ENCODE measurements at regions not wholly inside any gene's neighbourhood (a gene's known extent, or its start where the extent isn't known, plus 50 kb on each side); places are given as distances from the start of the nearest gene placed in this dataset.
A peak's percentile ranks its signal among the peaks of the same experiment; 100 is the strongest.

- Histone ChIP-seq H3K9me3 (ENCODE audit: low read depth, low read length, poor library complexity, severe bottlenecking) (no peaks in the 10 kb centered on the region), H3K4me3 (ENCODE audit: low read depth, low read length, poor library complexity, severe bottlenecking) (no peak overlapping the region), H3K4me1 (ENCODE audit: insufficient read depth, low read length, poor library complexity, severe bottlenecking) (peaks cover 8% of the 10 kb centered on the region), H3K27me3 (replicated peaks; ENCODE audit: insufficient read depth, low read depth, low read length, poor library complexity) (no peaks in the 10 kb centered on the region), H3K27ac (ENCODE audit: low read depth, low read length, poor library complexity, severe bottlenecking) (no peak overlapping the region), H3K36me3 (ENCODE audit: insufficient read depth, low read length, poor library complexity, severe bottlenecking) (no peaks in the 10 kb centered on the region)
- TF ChIP-seq EZH2 (IDR thresholded peaks at IDR 0.05; ENCODE audit: borderline replicate concordance, low read depth, low read length, poor library complexity, severe bottlenecking) = no peak
- TF ChIP-seq CTCF (conservative IDR thresholded peaks at IDR 0.05; ENCODE audit: low read depth, low read length) = no peak
- BruUV-seq (replicated peaks) = no TSS peak
- DNase-seq (ENCODE audit: low spot score) = peak; percentile 48
- POLR2A ChIA-PET (ENCODE audit: low non-redundant PET) = no interaction called here
- CTCF ChIA-PET = interaction anchor here (0.6 kb wide), 1 partner anchor 124 kb away, joined by 4 read pairs; no protein-coding TSS in a partner anchor
- intact Hi-C loops (cut with micrococcal nuclease; ENCODE audit: unreplicated experiment) = no loop called here
Observed at GRCh38 chr5:68872088-68872839, 221.6 kb upstream of the SLC30A5 start.

DNA sequence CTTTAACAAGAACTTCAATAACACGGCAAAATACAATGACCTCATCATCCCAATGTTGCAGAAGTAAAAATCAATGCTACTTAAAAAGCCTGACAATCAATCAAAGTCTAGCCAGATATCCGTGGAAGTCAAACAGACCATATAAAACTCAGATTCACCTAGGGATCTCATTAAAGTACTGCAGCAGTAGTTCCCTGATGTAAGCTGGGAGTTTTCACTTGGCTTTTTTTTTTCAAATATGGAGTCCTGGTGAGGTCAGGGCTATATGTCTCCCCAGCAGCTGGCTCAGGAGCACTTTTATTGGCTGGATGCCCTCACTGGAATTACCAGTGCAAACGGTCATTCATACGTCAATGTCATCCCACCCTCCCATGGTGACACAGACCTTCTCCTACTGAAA, 220.6 kb upstream of the SLC30A5 start:
- DNase-seq (ENCODE audit: low spot score) = no peak
- Histone ChIP-seq H3K27me3 (replicated peaks; ENCODE audit: insufficient read depth, low read depth, low read length, poor library complexity) (no peaks in the 10 kb centered on the region), H3K9me3 (ENCODE audit: low read depth, low read length, poor library complexity, severe bottlenecking) (no peaks in the 10 kb centered on the region), H3K27ac (ENCODE audit: low read depth, low read length, poor library complexity, severe bottlenecking) (no peak overlapping the region), H3K36me3 (ENCODE audit: insufficient read depth, low read length, poor library complexity, severe bottlenecking) (no peaks in the 10 kb centered on the region), H3K4me3 (ENCODE audit: low read depth, low read length, poor library complexity, severe bottlenecking) (no peak overlapping the region), H3K4me1 (ENCODE audit: insufficient read depth, low read length, poor library complexity, severe bottlenecking) (peaks cover 8% of the 10 kb centered on the region)
- BruUV-seq (replicated peaks) = no TSS peak
- POLR2A ChIA-PET (ENCODE audit: low non-redundant PET) = no interaction called here
- CTCF ChIA-PET = no interaction called here
- TF ChIP-seq CTCF (conservative IDR thresholded peaks at IDR 0.05; ENCODE audit: low read depth, low read length) (no peak), EZH2 (IDR thresholded peaks at IDR 0.05; ENCODE audit: borderline replicate concordance, low read depth, low read length, poor library complexity, severe bottlenecking) (no peak)
- intact Hi-C loops (cut with micrococcal nuclease; ENCODE audit: unreplicated experiment) = no loop called here

DNA sequence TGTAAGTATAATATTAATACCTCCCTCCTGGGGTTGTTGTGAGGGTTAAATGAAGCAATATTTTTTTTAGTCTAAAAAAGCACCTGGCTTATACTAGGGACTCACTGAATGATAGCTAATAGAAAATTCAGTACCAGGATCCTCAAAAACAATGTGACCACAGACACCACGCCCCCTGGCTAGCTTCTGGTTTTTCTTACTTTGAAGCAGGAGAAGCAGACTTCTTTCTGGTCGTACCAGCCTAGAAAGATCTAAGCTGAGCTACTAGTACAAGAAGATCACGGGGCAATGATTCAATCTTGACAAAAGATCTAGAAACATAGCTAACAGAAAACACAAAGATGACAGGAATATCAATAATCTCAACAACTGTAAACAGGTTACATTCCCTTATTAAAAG, 218.5 kb upstream of the SLC30A5 start:
- TF ChIP-seq EZH2 (IDR thresholded peaks at IDR 0.05; ENCODE audit: borderline replicate concordance, low read depth, low read length, poor library complexity, severe bottlenecking) = no peak
- TF ChIP-seq CTCF (conservative IDR thresholded peaks at IDR 0.05; ENCODE audit: low read depth, low read length) = no peak
- H3K4me1 ChIP-seq (ENCODE audit: insufficient read depth, low read length, poor library complexity, severe bottlenecking) = peaks cover 8% of the 10 kb centered on the region
- H3K36me3 ChIP-seq (ENCODE audit: insufficient read depth, low read length, poor library complexity, severe bottlenecking) = no peaks in the 10 kb centered on the region
- no TSS peak for BruUV-seq (replicated peaks)
- ChIA-PET POLR2A (ENCODE audit: low non-redundant PET) (no interaction called here), CTCF (no interaction called here)
- no peaks in the 10 kb centered on the region for H3K9me3 ChIP-seq (ENCODE audit: low read depth, low read length, poor library complexity, severe bottlenecking)
- DNase-seq (ENCODE audit: low spot score) = no peak
- H3K4me3 ChIP-seq (ENCODE audit: low read depth, low read length, poor library complexity, severe bottlenecking) = no peak overlapping the region
- no peaks in the 10 kb centered on the region for H3K27me3 ChIP-seq (replicated peaks; ENCODE audit: insufficient read depth, low read depth, low read length, poor library complexity)
- no peak overlapping the region for H3K27ac ChIP-seq (ENCODE audit: low read depth, low read length, poor library complexity, severe bottlenecking)
- intact Hi-C loops (cut with micrococcal nuclease; ENCODE audit: unreplicated experiment) = no loop called here

All from A673 (cell line).